ENCODE measurements at regions not wholly inside any gene's neighbourhood (a gene's known extent, or its start where the extent isn't known, plus 50 kb on each side); places are given as distances from the start of the nearest gene placed in this dataset.

DNA sequence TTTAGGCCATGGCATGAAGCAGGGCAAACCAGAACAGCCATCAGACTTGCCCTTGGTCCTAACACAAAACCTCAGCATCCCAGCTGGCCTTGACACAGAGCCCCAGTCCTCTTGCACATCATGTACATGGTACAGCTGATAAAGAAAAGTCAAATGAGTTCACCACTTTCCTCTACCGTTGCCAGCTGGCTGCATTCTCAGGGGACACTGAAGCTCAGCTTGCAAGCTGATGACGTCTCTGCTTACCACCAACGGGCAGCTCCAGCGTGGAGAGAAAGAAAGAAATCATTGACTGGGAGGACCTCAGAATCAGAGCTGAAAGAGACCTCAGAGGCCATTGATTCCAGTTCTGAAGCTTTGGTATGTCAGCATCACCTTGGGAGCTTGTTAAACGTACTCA, 80.7 kb upstream of the CES5A start:
- no peak for DNase-seq (ENCODE audit: low read depth, low spot score)

GRCh38 chr16:55955424-55955823, 80.3 kb upstream of the CES5A start:
- H3K27ac ChIP-seq: no peak overlapping the region
- no peak for DNase-seq (ENCODE audit: low read depth, low spot score)

More for the DNA sequence above, 80.7 kb upstream of the CES5A start:
- no peak overlapping the region for H3K27ac ChIP-seq

DNA sequence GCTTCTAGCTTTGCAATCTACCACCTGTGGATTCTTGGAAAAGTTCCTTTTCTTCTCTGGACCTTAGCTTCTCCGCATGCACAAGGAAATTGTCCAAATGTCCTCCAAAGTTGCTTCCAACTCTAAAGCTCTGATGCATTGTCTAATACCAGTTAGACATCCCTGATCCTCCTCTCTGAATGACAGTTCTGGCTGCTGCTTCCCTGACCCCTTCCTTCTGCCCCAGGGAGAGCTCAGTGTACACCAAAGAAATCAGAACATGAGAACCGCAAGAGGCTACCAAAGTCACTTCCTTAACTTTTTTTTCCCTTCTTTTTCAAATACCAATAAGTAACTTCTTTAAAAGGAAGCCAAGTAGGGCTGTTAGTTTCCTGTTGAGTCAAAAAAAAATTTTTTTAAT, 79.7 kb upstream of the CES5A start:
- no peak for DNase-seq (ENCODE audit: low read depth, low spot score)
- no peak overlapping the region for H3K27ac ChIP-seq

DNA sequence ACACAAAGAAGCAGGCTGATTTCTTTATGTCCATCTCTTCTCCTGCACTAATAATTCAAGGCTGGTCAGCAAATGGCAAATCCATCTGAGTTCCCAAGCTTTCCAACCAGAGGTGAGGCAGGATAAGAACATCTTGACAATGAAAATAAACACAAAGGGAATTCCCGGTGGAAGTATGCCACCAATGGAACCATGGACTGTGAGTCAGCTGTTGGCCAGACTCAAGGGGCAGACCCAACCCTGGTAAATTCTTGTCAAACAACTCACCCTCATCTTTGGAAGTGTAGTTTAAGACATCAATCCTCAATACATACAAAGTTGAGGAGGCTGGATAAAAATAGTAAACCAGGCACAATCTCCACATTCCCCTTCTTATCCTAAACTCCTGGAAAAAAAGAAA, 74.3 kb upstream of the CES5A start:
- no peak overlapping the region for H3K27ac ChIP-seq
- DNase-seq (ENCODE audit: low read depth, low spot score): no peak

- H3K27ac ChIP-seq: no peak overlapping the region
- no peak for DNase-seq (ENCODE audit: low read depth, low spot score)
Measured at GRCh38 chr16:55948230-55948629, 73.1 kb upstream of the CES5A start.

DNA sequence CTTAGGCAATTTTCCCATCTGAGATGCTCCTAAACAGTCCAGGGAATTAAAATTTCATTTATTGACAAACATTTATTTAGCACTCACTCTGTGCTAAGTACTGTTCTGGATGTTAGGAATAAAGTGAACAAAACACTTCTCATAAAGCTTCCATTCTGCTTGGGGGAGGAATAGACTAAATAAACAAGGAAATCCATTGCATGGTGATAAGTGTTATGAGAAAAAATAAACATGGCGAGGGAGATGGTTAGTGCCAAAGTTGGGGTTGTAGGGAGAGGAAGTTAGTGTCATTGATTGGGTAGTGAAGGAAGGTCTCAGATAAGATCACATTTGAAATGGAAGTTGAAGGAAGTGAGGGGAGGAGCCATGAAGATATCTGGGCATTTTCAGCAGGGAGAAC, 72.2 kb upstream of the CES5A start:
- no peak for DNase-seq (ENCODE audit: low read depth, low spot score)
- H3K27ac ChIP-seq: no peak overlapping the region

DNA sequence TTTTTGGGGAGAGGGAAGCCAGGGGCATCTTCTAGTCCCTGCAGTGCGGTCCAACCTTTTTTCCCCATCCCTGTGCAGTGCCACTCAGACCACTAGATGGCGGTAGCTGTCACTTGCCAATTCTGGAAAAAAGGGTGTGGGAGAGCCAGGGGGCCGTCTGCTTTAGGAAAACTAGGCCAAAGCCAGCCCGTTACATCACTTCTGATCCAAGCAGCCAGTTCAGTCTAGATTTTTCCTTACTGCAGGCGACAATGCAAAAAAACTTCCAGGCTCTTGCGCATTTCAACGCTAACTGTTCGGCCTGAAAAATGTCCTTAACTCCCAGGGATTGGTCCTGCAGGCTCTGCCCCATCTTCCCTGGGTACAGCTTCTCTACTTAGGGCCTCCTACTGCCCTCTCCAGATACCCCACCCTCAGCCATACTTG, 69.2 kb upstream of the CES5A start:
- DNase-seq (ENCODE audit: low read depth, low spot score): no peak
- no peak overlapping the region for H3K27ac ChIP-seq

GRCh38 chr16:55943267-55943666, 68.1 kb upstream of the CES5A start:
- no peak overlapping the region for H3K27ac ChIP-seq
- DNase-seq (ENCODE audit: low read depth, low spot score): no peak

- H3K27ac ChIP-seq: no peak overlapping the region
- DNase-seq (ENCODE audit: low read depth, low spot score): no peak
Measured at GRCh38 chr16:55942821-55943220, 67.6 kb upstream of the CES5A start.

- H3K27ac ChIP-seq: no peak overlapping the region
- DNase-seq (ENCODE audit: low read depth, low spot score): no peak
Measured at GRCh38 chr16:55941552-55941951, 66.4 kb upstream of the CES5A start.

GRCh38 chr16:55938126-55938525, 63.0 kb upstream of the CES5A start:
- no peak overlapping the region for H3K27ac ChIP-seq
- DNase-seq (ENCODE audit: low read depth, low spot score): no peak

DNA sequence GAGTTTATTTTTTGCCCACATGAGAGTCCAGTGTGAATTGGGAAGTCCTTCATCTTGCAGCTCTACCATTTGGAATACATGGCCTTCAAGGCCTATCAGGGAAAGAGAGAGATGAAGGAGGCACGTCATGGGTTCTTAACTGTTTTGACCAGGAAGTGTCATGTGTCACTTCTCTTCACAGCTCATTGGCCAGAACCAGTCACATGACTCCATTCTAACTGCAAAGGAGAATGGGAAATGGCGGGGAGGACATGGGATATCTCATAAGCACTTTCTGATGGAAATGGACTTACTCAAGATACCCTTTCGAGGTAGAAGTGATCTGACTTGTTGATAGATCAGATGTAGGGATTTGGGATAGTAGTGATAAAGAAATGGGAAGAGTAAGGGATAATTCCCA, 57.9 kb upstream of the CES5A start:
- DNase-seq (ENCODE audit: low read depth, low spot score): no peak
- H3K27ac ChIP-seq: no peak overlapping the region

DNA sequence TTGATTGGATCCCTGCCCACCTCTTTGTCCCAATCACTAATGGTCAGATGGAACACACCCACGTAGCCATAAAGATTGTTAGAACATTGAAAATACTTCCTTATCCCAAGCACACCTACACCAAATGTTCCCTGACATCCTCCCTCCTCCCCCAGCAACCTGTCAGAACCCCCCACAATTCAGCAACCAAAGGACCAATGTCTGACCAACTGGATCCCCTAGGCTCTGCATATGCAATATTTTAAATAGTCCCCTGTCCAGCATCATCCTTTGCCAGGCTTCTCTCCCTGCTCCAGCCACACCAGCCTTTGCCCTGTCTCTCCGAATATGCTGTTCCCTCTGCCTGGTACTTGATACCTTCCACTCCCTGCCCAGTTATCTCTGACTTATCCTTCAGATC, 54.9 kb upstream of the CES5A start:
- no peak overlapping the region for H3K27ac ChIP-seq
- no peak for DNase-seq (ENCODE audit: low read depth, low spot score)

DNA sequence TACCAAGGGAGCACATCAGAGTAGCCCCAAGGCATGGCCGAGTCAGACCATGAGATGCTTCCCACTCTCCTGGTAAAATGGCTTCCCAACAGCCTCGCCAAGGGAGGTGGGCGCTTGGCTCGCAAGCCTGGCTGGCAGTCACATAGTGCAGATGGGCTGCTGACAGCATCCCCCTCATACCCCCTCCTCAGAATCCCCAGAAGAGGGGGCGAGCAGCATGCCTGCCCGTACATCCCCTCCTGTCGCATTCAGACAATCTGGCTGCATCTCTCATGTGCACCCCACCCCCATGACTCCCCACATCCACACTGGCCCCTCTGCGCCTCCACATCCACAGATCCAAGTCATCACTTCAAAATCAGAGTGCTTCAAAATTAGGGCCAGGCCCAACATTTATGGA, 54.0 kb upstream of the CES5A start:
- DNase-seq (ENCODE audit: low read depth, low spot score): no peak
- H3K27ac ChIP-seq: no peak overlapping the region

- no peak for DNase-seq (ENCODE audit: low read depth, low spot score)
- H3K27ac ChIP-seq: no peak overlapping the region
Measured at GRCh38 chr16:55925242-55925641, 50.1 kb upstream of the CES5A start.

Measured in epithelial cell of prostate (primary cell).